GM18502 (cell line): ENCODE measurements at regions not wholly inside any gene's neighbourhood (a gene's known extent, or its start where the extent isn't known, plus 50 kb on each side); places are given as distances from the start of the nearest gene placed in this dataset.
"Not testable (repeated sequence)": the region's sequence is repeated elsewhere in the genome, so short reads cannot be mapped to it uniquely, and the experiment has no call there.

ENCODE experiments used
- ATAC-seq: cut with Tn5 transposase; IDR thresholded peaks from one replicate; pipeline ENCODE4 v1.9.1; 2021; ENCODE audit warnings: mild to moderate bottlenecking; ENCODE audit not compliant: unreplicated experiment, poor library complexity

DNA sequence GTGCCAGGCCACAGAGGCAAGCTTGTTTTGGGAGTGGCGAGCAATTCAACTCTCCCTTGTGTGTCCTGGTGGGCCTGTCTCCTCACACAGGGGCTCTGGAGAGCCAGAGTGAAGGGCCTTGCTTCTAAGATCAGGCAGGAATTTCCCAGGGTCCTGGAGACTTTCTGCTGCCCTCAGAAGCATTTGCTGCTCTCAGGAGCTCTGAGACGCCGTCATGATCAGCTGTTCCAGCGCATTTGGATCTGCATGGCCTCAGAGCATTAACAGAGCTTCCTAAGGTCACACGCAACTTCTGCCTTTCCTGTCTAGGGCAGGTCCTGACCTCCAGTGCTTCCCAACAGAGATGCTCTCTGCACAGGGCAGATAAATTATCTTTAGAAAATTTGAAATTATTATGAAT lies 52.2 kb upstream of the C10orf90 start:
- ATAC-seq, result no peak

DNA sequence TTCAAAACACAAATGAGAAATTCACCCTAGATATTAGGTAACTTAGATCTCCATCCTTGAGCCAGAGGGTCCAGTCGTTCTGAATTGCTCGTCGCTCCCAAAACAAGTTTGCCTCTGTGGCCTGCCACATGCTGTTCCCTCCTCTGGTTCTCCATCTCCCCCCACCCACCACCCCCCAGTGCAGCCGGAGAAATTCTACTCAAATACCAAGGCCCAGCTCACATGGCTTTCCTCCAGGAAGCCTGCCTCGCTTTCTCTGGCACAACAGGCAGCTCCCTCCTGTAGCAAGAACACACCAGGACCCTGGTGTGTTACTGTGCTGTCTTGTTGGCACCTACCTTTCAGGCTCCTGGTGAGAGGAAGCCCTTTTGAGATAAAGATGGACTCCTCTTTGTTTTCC lies 52.7 kb upstream of the C10orf90 start:
- no peak for ATAC-seq

DNA sequence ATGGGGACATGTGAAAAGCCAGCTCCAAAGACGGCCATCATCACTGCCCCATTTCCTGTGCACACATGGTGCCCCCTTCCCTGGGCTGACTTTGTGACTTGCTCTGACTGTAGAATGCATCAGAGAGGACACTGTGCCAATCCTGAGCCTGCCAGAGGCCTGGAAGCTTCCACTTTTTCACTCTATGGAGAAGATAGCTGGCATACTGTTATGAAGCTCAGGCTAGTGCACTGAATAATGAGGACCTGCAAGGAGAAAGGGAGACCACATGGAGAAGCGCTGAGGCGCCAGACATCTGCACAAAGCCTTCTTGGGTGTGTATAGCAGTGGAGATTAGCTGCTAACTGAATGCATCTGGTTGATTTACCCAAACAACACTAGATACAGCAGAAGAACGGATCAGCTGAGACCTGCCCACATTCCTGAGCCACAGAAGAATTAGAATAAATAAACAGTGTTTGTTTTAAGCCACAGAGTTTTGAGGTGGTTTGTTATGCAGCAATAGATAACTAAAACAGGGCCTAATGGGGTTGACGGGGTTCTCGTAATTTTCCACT lies 58.9 kb upstream of the C10orf90 start:
- no peak for ATAC-seq

DNA sequence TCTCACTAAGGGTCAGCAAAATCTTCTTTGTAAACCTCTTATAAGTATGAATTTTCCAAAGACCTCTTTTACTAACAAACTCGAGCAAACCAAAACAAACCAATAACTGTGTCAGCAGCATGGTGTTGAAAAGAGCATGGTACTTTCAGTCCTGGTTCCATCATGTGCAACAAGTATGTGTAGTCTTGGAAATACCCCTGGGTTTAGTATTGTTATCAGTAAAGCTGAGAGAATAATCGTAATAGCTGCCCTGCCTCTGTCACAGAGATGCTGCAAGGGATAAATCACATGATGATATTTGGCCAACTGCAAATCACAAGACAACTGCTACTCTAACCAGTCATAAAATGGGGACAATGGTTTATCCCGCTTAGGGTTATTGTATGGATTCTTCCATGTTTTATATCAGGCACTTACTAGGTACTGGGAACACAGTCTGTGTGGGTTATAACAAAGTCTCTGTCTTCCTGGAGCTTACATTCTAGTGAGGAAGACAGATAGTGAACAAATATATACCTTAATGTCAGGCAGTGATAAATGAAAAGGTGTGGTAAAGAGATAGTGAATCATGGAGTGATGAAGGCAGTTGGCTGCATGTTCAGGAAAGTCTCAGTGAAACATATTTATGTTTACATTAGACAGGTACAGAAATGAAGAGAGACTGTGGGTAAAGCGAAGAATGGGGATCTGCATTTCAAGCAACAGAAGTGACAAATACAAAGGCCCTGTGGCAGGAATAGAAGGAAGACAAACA lies 60.5 kb upstream of the C10orf90 start:
- no peak for ATAC-seq

DNA sequence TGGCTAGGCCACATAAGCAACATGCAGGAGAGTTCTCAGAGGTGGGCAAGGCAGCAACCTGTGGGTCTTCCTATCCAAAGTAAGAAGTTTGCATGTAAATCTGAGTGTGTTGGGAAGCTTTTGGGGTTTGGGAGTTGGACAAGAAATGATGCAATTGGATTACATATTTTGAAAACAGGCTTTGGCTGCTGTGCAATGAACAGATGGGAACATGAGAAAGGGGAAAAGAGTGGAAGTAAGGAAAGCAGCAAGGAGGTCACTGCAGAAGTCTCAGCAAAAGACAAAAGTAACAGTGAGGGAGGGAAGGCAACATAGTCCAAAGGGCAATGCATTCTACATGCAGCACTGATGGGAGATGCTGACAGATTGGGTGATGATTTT lies 61.1 kb upstream of the C10orf90 start:
- no peak for ATAC-seq

DNA sequence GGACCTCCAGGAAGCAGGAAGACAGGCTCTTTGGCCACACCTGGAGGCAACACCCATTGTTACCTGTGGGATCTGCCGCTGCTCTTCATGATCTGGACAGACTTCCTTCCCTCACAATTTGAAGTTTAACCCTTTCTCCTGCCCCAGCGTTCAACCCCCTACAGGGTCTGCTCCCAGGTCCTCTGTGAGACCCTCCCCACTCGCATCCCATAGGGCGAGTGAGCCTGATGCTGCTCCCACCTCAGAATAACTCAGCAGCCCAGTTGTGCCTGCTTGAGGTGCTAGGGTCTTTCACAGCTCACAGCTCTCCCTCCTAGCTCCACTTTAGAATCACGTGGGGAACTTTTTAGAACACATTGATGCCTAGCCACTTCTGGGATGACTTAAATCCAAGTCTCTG lies 61.8 kb upstream of the C10orf90 start:
- ATAC-seq, result no peak

DNA sequence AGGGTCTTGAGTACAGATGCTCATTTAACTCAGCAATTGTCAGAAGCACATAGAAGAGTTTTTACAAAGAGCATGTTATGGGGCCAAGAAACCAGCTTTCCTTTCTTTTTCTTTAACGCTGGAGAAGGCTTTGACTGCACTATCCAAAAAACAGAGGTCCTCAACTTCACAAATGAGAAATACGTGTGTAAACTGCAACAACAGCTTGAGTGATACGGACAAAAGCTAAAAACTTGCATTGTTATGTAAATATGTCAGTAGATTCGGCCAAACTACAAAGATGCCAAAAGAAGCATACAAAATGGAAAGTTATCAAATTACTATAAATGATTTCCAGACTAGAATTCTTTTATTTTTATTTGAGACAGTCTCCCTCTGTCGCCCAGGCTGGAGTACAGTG lies 62.4 kb upstream of the C10orf90 start:
- ATAC-seq, result no peak

DNA sequence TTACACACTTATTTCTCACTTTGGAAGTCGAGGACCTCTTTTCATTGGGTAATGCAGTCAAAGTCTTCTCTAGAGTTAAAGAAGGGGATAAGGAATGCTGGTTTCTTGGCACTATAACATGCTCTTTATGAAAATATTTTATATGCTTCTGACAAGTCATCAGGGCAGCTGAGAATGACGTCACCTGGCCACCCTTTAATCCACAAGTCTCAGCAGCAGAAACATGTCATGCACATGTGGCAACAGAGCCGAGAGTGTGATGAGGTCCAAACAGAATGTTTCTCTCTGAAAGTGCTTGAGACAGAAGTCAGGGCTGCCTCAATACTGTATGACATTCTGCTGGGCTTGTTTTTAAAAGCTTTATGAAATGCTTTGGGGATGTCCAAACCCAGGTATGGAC lies 63.5 kb upstream of the C10orf90 start:
- ATAC-seq, result no peak

DNA sequence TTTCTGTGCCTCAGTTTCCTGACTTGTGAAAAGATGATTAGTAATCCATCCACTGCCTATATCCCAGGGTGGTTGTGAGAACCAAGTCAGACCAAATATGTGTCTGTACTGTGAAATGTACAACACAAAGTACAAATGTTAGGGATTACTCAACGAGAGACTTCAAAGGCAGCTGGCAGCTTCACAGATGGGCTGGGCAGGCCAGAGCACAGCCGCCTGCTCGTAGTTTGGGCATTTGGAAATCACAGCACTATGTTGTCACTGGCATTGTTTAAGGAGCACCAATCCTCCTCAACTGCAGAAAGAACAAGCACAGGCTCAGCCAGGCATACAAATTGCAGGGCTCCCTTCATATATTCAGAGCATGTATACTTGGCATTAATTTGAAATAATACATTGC lies 64.5 kb upstream of the C10orf90 start:
- no peak for ATAC-seq

DNA sequence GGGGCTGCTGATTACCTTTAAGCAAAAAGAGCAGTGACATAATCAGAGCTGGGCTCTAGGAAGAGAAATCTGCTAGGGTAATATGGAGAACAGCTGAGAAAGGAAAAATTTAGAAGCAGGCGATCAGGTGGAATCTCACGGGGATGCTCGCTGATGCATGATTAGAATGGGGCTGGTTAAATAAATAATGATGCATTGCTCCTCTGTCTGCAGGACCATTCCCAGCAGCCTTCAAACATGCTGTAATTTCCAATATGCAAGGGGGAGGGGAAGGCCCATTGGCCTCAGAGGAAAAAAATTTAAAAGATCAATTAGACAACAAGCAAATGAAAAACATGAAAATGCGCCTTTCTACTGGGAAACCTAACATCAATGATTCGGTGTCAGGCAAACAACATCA lies 65.6 kb upstream of the C10orf90 start:
- ATAC-seq, result no peak

DNA sequence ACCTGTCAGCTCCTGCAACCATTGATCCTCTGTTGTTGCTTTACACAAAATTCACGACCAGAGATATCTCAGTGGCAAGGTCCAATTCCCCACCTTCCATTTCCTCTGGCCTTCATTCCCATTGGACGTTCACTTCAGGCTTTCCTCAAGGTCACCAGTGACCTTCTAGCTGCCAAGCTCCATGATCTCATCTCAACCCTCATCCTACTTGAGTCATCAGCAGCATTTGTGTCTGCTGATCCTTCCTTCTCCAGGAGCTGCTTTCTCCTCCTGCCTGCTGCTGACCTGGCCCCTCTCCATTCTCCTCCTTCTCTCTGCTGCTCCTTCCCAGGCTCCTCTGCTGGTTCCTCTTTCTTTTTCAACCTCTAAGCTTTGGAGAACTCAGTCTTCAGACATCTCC lies 66.2 kb upstream of the C10orf90 start:
- no peak for ATAC-seq

DNA sequence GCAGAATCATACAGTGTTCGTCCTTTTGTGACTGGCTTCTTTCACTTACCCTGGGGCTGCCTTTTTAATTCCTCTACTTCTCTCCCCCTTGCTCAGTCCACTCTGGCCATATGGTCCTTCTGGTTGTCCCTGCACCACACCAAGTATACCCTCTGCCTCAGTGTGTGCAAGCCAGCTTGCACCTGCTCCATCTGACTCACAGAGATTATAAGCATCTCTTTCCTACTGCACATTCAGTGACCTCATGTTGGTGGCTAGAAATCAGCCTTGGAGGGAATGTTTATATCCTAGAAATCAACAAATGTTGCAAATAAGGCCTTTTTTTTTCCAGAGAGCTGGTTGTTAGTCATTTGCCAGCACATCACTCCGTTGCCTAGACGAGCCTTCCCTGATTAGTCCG lies 67.5 kb upstream of the C10orf90 start:
- no peak for ATAC-seq

DNA sequence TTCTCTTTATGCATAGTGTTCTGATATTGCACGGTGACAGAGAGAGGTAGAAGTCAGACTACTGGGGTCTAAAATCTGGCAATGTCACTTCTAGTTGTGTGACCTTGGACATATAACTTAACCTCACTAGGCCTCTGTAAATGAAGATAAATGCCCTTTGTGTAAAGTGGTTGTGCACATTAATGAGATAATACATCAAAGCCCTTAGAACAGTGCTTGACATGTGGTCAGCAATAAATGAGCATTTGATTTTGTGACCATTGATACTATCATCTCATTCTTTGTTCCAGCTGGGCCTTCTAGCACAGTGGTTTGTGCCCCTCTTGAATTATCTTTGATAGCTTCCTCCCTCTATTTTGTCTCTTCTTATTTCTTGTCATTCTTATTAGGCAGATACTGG lies 74.1 kb upstream of the C10orf90 start:
- ATAC-seq, result no peak

DNA sequence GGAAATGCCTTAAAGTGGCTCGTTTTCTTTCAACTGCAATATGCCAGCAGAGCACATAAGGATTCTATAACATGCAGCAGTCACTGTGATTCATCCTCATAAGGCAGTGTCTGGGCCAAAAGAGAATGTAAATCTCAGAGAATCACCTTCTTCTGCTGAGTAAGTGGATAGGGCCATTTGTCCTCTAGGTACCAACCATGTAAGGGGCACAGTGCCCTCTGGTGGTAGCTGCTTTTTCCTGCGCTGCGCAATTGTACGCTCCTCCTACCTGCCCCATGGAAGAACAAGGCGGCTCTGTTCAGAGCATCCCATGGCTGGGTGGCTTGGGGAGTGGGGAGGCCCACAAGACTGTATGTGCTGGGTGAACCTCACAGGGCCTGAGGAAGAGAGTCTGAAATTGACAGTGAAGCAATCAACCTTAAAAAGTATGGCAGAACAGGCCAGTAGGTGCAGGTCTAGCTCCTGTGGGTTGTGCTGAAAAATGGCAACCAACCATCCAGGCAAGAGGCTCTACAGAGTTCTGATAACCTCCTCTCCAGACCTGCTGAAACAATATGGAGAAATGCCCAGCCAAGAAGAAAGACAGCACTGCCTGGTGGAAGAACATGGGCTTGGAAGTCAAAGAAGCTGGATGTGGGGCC lies 78.6 kb upstream of the C10orf90 start:
- ATAC-seq, result peak; percentile 48

DNA sequence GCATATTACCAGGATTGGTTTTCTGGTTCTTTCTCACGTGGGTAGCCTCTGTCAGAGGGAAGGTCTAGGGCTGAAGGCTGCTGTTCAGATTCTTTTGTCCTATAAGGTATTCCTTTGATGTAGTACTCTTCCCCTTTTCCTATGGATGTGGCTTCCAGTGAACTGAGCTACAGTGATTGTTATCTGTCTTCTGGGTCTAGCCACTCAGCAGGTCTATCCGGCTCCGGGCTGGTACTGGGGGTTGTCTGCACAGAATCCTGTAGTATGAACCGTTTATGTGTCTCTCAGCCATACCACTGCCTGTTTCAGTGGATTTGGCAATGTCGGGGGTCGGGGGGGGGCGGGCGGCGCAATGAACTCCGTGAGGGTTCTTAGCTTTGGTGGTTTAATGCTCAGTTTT lies 84.5 kb upstream of the C10orf90 start:
- ATAC-seq, result no peak

DNA sequence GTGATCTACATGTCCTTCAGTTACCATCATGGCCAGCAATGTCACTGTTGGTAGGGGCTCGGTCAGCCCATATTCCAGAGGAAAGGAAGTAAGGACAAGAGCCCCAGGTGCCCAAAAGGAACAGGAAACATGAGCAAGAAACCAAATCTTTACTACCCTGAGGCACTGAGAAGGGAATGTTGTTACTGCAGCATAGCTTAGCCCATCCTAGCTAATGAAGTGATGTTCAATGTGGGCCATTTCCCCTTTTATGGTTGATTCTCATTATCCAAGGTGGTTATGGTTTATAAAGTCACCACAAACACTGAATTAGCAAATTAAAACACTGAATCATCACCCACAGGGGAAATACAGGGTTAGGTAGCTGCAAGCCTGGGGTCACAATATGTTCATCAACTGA lies 88.4 kb upstream of the C10orf90 start:
- no peak for ATAC-seq

DNA sequence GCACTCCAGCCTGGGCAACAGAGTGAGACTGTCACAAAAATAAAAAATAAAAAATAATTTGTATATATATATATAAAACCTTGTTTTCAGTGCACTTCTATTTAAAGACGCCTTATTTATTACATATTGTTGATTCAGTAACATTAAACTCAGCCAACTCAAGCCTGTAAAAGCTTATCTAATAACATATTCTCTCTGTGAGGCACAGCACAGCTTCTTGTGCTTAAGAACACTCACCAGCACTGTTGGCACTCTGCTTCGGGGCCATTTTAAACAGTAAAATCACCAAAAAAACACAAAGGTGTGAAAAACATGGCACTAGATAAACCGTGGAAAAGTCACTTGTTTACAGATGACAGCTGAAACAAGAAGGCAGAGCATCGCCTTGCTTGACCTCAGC lies 89.0 kb upstream of the C10orf90 start:
- ATAC-seq, result no peak

DNA sequence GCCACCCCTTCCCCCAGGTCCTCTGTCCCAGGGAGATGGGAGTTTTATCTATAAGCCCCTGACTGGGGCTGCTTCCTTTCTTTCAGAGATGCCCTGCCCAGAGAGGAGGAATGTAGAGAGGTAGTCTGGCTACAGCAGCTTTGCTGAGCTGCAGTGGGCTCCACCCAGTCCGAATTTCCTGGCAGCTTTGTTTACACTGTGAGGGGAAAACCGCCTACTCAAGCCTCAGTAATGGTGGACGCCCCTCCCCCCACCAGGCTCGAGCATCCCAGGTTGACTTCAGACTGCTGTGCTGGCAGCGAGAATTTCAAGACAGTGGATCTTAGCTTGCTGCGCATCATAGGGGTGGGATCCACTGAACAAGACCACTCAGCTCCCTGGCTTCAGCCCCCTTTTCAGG lies 96.2 kb upstream of the C10orf90 start:
- not testable (repeated sequence) for ATAC-seq

DNA sequence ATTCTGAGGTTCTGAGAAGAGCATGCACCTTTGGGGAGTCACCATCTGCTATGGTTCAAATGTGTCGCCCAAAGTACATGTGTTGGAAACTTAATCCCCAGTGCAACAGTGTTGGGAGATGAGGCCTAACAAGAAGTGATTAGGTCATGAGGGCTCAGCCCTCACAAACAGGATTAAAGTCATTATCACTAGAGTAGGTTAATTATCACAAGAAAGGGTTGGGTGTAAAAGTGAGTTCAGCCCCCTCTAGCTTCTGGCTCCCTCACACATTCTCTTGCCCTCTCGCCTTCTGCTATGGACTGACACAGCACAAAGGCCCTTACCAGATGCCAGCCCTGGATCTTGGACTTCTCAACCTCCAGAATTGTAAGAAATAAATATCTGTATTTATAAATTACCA lies 100.3 kb upstream of the C10orf90 start:
- ATAC-seq, result no peak

DNA sequence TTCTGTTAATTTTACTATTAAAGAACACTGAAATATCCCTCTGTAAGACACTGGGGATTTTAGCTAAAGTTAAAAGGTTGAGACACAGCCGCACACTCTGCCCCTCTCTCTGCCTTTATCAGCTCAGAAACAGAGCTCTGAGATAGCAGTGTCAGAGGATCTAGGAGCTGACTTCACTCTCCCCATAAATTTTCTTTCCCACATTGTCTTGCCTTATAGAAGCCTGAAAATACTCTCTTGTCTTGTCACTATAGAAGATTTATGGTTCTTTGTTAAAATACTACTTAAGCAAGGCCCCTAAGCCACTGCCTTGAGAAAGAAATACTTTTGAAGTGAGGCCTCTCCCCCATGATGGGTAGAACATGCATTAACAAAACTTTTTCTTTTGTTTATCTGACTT lies 105.7 kb upstream of the C10orf90 start:
- no peak for ATAC-seq

DNA sequence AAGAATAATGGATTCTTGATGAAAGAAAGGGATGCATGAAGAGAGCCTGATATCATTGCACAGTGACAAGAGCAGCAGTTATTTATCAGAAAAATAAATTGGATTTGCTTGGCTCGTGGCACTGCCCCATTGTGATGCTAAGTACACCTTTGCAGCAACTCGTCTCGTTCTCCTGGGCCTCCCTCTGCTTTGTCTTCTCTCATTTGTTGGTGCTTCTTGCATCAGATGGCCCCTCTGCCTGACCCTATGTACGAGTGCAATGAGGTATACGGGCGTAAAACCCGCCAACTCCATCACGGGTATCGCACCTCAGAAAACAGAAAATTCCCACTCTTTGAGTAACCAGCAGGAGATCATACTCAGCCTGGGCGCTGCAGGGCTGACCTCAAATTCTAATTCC lies 107.2 kb upstream of the C10orf90 start:
- ATAC-seq, result no peak
